HG03571 (cell line): ENCODE measurements at regions not wholly inside any gene's neighbourhood (a gene's known extent, or its start where the extent isn't known, plus 50 kb on each side); places are given as distances from the start of the nearest gene placed in this dataset.
"Not testable (repeated sequence)": the region's sequence is repeated elsewhere in the genome, so short reads cannot be mapped to it uniquely, and the experiment has no call there.

Experiments used
- ATAC-seq: cut with Tn5 transposase; IDR thresholded peaks from one replicate; pipeline ENCODE4 v1.9.1; 2021; ENCODE audit not compliant: unreplicated experiment

DNA sequence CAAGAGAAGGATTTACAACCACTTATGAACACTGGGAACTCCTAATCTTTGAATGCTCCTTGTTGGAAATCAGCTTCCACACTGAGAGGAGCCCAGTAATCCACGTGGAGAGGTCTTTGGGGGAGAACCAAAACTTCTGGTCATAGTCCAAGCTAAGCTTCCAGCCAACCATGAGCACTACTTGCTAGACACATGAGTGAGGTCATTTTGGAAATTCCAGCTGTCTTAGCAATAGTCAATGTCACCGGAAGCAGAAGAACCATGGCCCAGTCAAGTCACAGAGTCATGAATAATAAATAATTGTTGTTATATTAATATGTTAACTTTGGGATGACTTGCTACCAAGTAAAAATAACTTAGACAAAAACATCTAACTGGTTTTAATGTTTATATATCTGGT is 324.9 kb upstream of the SGCG start:
- ATAC-seq: no peak

- ATAC-seq: not testable (repeated sequence)
These were observed 321.8 kb upstream of the SGCG start for GRCh38 chr13:22858980-22859379.

DNA sequence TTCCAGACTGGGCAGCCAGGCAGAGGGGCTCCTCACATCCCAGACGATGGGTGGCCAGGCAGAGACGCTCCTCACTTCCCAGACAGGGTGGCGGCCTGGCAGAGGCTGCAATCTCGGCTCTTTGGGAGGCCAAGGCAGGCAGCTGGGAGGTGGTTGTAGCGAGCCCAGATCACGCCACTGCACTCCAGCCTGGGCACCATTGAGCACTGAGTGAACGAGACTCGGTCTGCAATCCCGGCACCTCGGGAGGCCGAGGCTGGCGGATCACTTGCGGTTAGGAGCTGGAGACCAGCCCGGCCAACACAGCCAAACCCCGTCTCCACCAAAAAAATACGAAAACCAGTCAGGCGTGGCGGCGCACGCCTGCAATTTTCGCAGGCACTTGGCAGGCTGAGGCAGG is 321.4 kb upstream of the SGCG start:
- not testable (repeated sequence) for ATAC-seq

DNA sequence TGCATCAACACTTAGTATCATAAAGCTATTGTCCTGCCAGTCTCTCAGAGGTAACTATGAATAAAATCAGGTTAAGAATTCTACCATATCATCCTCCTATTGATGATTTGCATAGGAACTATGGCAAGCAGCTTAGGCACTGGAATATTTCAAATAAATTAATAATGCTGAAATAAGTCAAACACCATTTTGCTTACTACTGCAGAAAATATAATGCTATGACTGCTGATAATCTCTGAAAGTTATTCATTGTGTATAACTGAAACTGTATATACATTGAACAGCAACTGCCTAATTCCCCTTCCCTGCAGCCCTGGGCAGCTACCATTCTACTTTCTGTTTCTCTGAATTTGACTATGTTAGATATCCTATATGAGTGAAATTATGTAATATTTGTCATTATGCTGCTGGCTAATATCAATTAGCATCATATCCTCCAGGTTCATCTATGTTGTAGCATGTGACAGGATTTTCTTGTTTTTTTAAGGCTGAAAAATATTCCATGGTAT is 318.8 kb upstream of the SGCG start:
- no peak for ATAC-seq

DNA sequence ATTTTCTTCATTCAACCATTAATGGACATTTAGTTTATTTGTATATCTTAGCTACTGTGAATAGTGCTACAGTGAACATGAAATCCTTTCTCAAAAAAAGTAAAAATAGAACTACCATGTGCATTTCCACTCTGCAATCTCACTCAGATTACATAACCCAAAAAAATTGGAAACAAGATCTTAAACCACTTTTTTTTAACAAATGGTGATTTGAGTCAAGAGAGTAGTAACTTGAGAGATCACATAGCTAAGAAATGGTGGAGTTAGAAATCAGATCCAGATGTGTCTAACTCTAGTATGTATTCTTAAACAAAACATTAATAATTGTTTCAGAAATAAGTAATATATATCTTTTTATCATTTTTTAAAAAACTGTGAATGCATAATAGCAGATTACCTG is 318.3 kb upstream of the SGCG start:
- no peak for ATAC-seq

DNA sequence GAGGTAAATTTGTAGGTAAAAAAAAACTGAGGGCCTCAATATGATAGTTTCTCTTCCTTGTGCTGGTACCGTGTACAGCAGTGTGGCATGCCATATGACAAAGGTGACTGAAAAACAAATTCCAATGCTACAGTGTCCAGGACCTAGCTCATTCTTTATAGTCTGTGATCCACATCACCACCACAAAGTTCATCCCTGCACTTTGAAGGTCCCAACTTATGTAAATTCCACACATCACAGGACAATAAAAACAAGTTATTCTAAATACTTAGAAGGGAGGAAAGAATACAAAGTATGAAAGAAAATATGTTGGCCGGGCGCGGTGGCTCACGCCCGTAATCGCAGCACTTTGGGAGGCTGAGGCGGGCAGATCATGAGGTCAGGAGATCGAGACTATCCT is 314.6 kb upstream of the SGCG start:
- no peak for ATAC-seq

- no peak for ATAC-seq
These were observed 309.5 kb upstream of the SGCG start for GRCh38 chr13:22871231-22871630.

GRCh38 chr13:22874839-22875238 is 305.9 kb upstream of the SGCG start:
- ATAC-seq: no peak

- no peak for ATAC-seq
These were observed 303.4 kb upstream of the SGCG start for GRCh38 chr13:22877421-22877820.

DNA sequence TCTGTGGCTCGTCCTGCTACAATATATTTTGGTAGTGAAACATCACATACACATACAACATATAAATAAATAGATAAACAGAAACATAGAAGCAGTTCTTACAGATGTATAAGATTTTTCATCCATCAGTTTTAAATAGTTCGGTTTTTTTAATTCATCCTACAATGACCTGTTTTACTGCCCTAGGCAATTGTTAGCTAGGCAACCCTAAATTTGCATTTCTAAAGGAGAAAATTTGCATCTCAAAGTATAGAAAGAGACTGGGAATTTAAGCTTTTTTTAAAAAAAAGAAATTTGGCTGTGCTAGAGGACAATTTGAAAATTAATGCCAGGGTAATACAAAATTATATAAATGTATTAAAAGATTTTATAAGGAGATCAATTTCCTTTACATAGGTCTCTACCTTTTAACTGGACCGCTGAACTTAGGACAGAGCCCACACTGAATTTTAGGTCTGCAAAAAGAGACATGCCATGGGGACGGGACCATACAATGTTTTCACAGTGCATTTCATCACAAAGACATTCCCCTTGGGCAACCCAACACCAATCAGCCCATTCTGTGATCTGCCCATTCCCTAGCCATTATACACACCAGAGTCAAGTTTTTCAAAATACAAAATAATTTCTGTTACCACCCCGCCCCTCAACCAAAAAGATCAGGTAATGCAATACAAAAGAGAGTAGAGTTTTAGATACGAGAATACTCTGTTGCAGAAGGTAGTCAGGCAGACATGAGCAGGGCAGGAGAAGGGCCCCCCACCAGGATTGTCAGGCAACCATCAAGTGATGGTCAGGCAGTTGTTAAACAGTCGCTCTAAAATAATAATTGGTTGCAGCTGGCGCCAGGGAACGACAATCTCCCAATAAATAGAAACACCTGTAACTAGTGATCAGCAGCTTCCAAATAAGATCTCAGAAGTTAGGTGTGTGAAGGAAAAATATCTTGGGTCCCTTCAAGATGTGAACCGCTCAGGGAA is 299.7 kb upstream of the SGCG start:
- ATAC-seq: no peak

DNA sequence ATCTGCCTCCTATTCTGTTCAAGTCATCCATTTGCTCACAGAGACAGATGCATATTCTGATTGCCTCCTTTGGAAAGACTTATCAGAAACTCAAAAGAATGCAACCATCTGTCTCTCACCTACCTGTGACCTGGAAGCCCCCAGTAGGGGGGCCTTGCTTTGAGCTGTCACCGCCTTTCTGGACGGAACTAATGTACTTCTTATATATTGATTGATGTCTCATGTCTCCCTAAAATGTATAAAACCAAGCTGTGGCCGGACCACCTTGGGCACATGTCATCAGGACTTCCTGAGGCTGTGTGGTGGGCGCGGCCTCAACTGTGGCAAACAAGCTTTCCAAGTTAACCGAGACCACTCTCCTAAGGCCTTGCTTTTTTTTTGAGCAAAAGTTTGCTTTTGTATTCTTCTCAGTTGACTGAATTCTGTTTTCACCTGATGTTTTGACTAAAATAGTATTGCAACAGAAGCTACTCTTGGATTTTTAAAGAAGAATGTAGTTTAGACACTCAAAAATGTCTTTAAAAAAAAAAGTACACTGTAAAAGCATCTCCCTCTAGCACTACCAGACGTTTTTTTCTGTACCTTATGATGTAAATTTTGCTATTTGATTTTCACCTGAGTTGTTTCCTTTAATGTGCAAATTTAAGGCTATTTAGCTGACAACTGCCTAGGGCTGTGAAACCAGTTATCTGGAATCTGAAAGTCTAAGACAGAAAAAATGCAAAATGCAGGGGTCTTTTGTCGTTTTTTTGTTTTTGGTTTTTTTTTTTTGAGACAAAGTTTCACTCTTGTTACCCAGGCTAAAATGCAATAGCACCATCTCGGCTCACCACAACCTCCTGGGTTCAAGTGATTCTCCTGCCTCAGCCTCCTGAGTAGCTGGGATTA is 298.8 kb upstream of the SGCG start:
- ATAC-seq: not testable (repeated sequence)

DNA sequence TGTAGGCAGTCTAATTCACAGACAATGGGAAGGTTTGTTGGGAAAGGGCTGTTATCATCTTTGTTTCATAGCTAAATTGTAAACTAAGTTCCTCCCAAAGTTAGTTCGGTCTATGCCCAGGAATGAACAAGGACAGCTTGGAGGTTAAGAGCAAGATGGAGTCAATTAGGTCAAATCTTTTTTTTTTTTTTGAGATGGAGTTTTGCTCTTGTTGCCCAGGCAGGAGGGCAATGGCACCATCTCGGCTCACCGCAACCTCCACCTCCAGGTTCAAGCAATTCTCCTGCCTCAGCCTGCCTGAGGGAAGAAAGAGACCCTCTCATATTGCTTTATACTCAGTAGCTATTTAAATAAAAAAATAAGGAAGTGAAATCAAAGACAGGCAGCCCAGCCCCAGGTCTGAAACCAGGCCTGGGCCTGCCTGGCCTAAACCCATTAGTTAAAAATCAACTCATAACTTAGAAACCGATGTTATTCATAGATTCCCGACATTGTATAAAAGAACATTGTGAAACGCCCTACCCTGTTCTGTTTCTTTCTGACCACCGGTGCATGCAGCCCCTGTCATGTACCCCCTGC is 297.4 kb upstream of the SGCG start:
- no peak for ATAC-seq

- no peak for ATAC-seq
These were observed 296.8 kb upstream of the SGCG start for GRCh38 chr13:22883956-22884355.

GRCh38 chr13:22886061-22886460 is 294.7 kb upstream of the SGCG start:
- ATAC-seq: not testable (repeated sequence)

DNA sequence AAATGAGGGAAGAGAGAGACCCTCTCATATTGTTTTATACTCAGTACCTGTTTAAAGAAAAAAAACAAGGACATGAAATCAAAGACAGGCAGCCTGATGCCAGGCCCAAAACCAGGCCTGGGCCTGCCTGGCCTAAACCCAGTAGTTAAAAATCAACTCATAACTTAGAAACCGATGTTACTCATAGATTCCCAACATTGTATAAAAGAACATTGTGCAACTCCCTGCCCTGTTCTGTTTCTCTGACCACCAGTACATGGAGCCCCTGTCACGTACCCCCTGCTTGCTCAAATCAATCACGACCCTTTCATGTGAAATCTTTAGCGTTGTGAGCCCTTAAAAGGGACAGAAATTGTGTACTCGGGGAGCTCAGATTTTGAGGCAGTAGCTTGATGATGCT is 291.4 kb upstream of the SGCG start:
- not testable (repeated sequence) for ATAC-seq

GRCh38 chr13:22893204-22893603 is 287.6 kb upstream of the SGCG start:
- no peak for ATAC-seq

GRCh38 chr13:22893777-22894176 is 287.0 kb upstream of the SGCG start:
- ATAC-seq: no peak

DNA sequence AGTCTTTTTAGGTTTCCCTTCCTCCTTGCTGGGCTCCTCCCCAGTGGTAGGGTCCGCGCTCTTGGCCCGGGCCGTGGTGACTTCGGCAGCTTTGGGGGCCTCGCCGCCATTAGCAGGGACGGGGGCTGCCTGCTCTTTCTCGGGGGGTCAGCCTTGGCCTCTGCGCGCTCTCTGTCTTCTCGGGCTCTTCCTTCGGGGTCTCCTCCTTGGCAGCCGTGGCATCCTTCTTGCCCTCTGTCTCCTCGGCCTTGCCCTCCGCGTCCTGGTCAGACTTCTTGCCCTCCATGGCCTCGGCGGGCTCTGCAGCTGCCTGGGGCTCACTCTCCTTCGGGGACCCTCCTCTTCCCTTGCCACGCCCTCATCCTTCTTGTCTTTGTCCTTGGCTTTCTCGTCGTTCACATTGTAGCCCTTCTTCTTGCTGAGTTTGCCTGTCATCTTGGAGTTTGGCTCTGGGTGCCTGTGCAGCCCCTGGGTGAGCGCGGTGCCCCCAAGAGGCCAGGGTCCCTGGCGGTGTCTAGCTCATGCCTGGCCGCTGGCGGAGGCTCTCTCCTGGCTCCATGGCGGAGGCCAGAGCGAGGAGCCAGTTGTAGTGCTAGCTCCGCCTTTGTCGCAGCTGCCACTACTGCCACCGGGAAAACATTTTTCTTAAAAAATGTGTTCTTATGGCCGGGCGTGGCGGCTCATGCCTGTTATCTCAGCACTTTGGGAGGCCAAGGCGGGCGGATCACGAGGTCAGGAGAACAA is 283.0 kb upstream of the SGCG start:
- ATAC-seq: no peak

DNA sequence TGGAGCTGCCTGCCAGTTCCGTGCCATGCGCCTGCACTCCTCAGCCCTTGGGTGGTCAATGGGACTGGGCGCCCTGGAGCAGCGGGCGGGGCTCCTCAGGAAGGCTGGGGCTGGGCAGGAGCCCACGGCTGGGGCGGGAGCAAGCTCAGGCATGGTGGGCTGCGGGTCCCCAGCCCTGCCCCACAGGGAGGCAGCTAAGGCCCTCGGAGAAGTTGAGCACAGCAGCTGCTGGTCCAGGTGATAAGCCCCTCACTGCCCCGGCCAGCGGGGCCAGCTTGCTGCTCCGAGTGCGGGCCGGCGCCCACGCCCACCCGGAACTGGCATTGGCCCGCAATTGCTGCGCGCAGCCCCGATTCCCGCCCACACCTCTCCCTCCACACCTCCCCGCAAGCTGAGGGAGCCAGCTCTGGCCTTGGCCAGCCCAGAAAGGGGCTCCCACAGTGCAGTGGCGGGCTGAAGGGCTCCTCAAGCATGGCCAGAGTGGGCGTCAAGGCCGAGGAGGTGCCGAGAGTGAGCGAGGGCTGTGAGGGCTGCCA is 280.3 kb upstream of the SGCG start:
- ATAC-seq: not testable (repeated sequence)

GRCh38 chr13:22903301-22903700 is 277.5 kb upstream of the SGCG start:
- ATAC-seq: no peak
